AG04449 (cell line): ENCODE measurements at regions not wholly inside any gene's neighbourhood (a gene's known extent, or its start where the extent isn't known, plus 50 kb on each side); places are given as distances from the start of the nearest gene placed in this dataset.

Experiments
- CTCF ChIA-PET: fragments of 350-600 bp; formaldehyde crosslinking; extraction: SDS; loops from one replicate; lab custom pipeline; 2021; ENCODE audit warnings: antibody characterized with exemption; lab: Yijun Ruan, JAX
- POLR2A ChIA-PET: fragments of 400-600, 350-600 bp; formaldehyde crosslinking; extraction: SDS; loops from one replicate; lab custom pipeline; 2020; ENCODE audit warnings: antibody characterized with exemption, inconsistent platforms; lab: Yijun Ruan, JAX
- DNase-seq: peaks from one replicate; pipeline ENCODE4 v3.0.0-alpha.2; 2010; ENCODE audit warnings: low read depth, low spot score
- H3K4me3 ChIP-seq: 2 replicates; pipeline ENCODE4 v1.5.1; 2011; ENCODE audit warnings: low read depth, mild to moderate bottlenecking, control low read depth, low read length
- TF ChIP-seq, protein P1 (sequence below): IDR thresholded peaks from one replicate; pipeline ENCODE4 v1.5.1; 2011; ENCODE audit warnings: mild to moderate bottlenecking, moderate library complexity, low read length, control low read depth, inconsistent platforms; ENCODE audit not compliant: insufficient read depth; ENCODE audit errors: missing control alignments

DNA sequence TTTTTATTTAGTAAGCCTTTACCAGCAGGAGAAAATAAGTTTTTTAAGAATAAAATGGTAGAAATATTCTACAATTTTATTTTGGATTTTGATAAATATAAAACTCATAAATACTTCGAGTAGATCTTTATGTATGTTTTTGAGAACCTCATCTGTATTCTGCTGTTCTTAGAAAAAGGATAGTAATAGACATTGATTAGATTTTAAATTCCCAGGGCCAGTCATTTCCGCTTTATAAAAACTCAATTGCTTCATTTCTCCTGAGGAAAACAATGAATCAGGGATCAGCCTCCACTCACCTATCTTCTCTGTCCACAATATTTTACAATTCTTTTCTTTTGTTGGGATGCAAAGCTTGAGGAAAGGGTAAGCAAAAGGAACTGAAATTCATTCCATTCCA lies 1983.5 kb upstream of the C9orf72 start:
- no peak for DNase-seq
- CTCF ChIA-PET = no interaction called here
- H3K4me3 ChIP-seq = no peak overlapping the region
- POLR2A ChIA-PET = no interaction called here
- TF ChIP-seq, protein P1, sequence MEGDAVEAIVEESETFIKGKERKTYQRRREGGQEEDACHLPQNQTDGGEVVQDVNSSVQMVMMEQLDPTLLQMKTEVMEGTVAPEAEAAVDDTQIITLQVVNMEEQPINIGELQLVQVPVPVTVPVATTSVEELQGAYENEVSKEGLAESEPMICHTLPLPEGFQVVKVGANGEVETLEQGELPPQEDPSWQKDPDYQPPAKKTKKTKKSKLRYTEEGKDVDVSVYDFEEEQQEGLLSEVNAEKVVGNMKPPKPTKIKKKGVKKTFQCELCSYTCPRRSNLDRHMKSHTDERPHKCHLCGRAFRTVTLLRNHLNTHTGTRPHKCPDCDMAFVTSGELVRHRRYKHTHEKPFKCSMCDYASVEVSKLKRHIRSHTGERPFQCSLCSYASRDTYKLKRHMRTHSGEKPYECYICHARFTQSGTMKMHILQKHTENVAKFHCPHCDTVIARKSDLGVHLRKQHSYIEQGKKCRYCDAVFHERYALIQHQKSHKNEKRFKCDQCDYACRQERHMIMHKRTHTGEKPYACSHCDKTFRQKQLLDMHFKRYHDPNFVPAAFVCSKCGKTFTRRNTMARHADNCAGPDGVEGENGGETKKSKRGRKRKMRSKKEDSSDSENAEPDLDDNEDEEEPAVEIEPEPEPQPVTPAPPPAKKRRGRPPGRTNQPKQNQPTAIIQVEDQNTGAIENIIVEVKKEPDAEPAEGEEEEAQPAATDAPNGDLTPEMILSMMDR = no peak

DNA sequence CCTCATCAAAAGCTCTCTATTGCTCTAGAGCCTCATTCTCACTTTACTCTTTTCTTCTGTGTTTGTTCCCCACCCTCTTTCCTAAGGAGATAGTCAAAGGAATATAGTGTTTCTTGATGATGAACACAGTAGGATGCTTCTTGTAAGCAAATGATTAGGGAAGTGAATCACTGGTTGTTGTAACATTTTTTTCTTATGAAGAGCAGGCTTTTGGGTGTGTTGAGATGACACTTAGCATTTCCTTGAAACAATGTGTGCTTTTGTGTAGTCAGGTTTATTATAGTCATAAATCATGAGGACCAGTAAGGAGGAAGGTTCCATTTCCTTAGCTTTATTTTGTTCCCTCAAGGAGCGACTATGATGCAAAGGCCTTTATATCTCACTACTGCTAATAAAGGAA lies 1991.3 kb upstream of the C9orf72 start:
- no peak for DNase-seq
- H3K4me3 ChIP-seq = no peak overlapping the region
- POLR2A ChIA-PET = no interaction called here
- CTCF ChIA-PET = no interaction called here
- TF ChIP-seq, protein P1 = no peak

DNA sequence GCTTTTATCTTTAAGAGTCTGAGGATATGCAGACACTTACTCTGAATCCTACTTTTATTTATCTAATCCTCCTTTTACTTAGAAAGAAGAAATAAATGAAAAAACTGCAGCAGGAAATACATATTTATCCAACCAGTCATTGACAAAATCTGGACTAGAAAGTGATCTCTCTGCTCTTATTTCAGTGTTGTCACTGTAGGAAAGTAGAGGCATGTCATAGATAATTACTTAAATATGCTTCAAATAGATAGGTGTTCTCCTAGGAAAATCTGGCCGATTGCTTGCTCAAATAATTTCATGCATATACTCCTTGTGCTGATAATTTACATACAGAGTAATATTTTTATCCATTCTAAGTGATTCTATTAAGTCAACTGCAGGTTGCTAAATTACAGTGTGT lies 2001.9 kb upstream of the C9orf72 start:
- no peak for DNase-seq
- TF ChIP-seq, protein P1 = no peak
- CTCF ChIA-PET = no interaction called here
- no peak overlapping the region for H3K4me3 ChIP-seq
- POLR2A ChIA-PET = no interaction called here

DNA sequence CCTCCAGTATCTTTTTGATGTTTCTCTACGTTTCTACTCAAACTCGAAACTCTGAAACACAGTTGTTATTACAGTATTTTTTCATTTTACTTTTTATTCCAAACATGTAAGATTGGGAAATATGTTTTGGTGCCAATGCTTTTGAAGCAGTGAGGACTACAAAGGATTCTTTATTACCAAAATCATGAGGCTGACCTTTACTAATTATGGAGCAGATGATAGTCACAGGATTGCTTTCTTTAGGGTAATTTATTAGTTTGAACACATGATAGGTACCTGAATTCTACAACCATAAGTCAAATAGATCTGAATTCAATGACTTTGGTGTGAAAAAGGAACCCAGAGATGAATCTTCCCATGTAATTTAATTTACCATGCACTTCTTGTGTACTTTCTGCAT lies 2015.1 kb upstream of the C9orf72 start:
- POLR2A ChIA-PET = no interaction called here
- CTCF ChIA-PET = no interaction called here
- no peak overlapping the region for H3K4me3 ChIP-seq
- no peak for DNase-seq
- TF ChIP-seq, protein P1 = no peak

DNA sequence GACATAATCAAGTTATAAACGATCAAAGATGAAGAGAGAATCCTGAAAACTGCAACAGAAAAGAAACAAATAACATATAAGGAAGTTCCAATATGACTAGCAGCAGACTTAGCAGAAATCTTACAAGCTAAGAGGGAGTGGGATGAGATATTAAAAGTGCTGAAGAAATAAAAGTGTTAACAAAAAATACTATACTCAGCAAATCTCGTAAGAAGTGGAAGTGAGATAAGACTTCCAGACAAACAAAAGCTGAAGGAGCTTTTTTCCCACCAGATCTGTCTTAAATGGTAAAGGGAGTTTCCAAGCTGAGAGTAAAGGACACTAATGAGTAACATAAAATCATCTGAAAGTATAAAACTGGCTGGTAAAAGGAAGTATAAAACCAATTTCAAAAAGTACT lies 2036.0 kb upstream of the C9orf72 start:
- H3K4me3 ChIP-seq = no peak overlapping the region
- no peak for DNase-seq
- CTCF ChIA-PET = no interaction called here
- TF ChIP-seq, protein P1 = no peak
- POLR2A ChIA-PET = no interaction called here

DNA sequence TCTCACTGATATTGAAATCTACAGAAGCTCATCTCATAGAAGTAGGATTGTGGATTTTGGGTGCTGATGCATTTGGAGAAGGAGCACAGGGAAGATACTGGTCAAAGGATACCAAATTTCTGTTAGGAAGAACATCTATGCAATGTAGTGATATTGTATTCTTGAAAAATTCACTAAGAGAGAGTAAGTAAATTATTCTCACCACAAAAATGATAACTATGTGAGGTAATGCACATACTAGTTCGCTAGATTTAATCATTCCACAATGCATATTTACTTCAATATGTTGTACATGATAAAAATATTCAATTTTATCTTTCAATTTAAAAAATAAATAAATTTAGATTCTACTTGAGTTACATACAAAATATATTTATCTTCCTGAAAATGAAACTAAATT lies 2040.5 kb upstream of the C9orf72 start:
- TF ChIP-seq, protein P1 = no peak
- no peak overlapping the region for H3K4me3 ChIP-seq
- DNase-seq = no peak
- CTCF ChIA-PET = no interaction called here
- POLR2A ChIA-PET = no interaction called here

DNA sequence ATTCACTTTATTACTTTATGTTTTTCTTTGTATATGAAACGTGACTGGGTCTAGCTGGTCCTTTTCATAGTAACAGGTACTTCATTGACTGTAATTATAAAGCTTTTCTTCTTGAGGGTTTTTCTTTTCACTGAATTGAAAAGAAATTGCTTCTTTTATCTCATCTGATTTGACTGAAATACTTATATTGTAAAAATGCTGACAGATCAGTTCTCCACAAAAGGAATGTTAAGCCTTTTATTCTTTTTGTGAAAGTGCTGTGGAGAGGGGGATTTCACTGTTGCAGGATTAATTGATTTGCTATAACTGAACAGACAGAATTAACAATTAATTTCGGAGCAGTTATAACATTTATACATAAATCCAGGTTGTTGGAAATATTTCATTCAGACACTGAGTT lies 2043.6 kb upstream of the C9orf72 start:
- DNase-seq = no peak
- H3K4me3 ChIP-seq = no peak overlapping the region
- POLR2A ChIA-PET = no interaction called here
- CTCF ChIA-PET = no interaction called here
- TF ChIP-seq, protein P1 = no peak
